HEK293T (cell line): ENCODE measurements at regions not wholly inside any gene's neighbourhood (a gene's known extent, or its start where the extent isn't known, plus 50 kb on each side); places are given as distances from the start of the nearest gene placed in this dataset.

ENCODE experiments used
- ARNT ChIP-seq: fragments of 450-650 bp; IDR thresholded peaks from 2 replicates; pipeline ENCODE4 v1.6.1; 2017; ENCODE audit warnings: mild to moderate bottlenecking
- BHLHE40 ChIP-seq: fragments of 450-650 bp; IDR thresholded peaks from 2 replicates; pipeline ENCODE4 v1.6.1; 2016; ENCODE audit warnings: mild to moderate bottlenecking, moderate library complexity, borderline replicate concordance
- FOXA1 ChIP-seq: fragments of 450-650 bp; IDR thresholded peaks from 2 replicates; pipeline ENCODE4 v1.6.1; 2016; ENCODE audit warnings: mild to moderate bottlenecking
- FOXM1 ChIP-seq: fragments of 450-650 bp; IDR thresholded peaks from 2 replicates; pipeline ENCODE4 v1.6.1; 2017; ENCODE audit warnings: mild to moderate bottlenecking, borderline replicate concordance
- HDGF ChIP-seq: fragments of 450-650 bp; IDR thresholded peaks from 2 replicates; pipeline ENCODE4 v1.6.1; 2017; ENCODE audit warnings: antibody characterized with exemption, borderline replicate concordance
- L3MBTL2 ChIP-seq: fragments of 450-650 bp; conservative IDR thresholded peaks from 2 replicates; pipeline ENCODE4 v1.6.1; 2016; ENCODE audit warnings: mild to moderate bottlenecking
- NFRKB ChIP-seq: fragments of 450-650 bp; IDR thresholded peaks from 2 replicates; pipeline ENCODE4 v1.6.1; 2016; ENCODE audit warnings: mild to moderate bottlenecking, moderate library complexity
- SP1 ChIP-seq: fragments of 450-650 bp; IDR thresholded peaks from 2 replicates; pipeline ENCODE4 v1.6.1; 2017
- TARDBP ChIP-seq: fragments of 450-650 bp; IDR thresholded peaks from 2 replicates; pipeline ENCODE4 v1.6.1; 2016
- ZNF384 ChIP-seq: fragments of 450-650 bp; IDR thresholded peaks from 2 replicates; pipeline ENCODE4 v1.6.1; 2016

DNA sequence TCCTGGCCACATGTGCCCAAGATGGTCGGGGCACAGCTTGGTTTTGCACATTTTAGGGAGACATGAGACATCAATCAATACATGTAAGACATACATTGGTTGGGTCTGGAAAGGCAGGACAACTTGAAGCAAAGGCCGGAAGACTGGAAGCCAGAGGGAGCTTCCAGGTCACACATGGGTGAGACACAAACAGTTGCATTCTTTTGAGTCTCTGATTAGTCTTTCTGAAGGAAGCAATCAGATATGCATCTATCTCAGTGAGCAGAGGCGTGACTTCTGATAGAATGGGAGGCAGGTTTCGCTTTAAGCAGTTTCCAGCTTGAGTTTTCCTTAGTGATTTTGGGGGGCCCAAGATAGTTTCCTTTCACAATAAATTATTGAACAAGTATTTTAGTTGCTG lies 172.5 kb downstream of the RASEF start:
- TF ChIP-seq TARDBP (no peak), FOXA1 (no peak), ZNF384 (no peak), L3MBTL2 (no peak), NFRKB (no peak), FOXM1 (no peak), BHLHE40 (no peak), HDGF (no peak), ARNT (no peak), SP1 (no peak)
